ENCODE measurements at regions not wholly inside any gene's neighbourhood (a gene's known extent, or its start where the extent isn't known, plus 50 kb on each side); places are given as distances from the start of the nearest gene placed in this dataset.

GRCh38 chr2:64823794-64824193 is 165.4 kb upstream of the SLC1A4 start:
- Histone ChIP-seq H2AK5ac (ENCODE audit: insufficient read length, low read length) (no peak overlapping the region), H2BK120ac (ENCODE audit: low read depth, low read length, poor library complexity, severe bottlenecking) (no peak overlapping the region), H3K79me2 (ENCODE audit: insufficient read depth, low read length) (no peaks in the 10 kb centered on the region), H4K20me1 (ENCODE audit: control insufficient read depth, insufficient read depth, insufficient read length) (no peaks in the 10 kb centered on the region), H2BK15ac (ENCODE audit: low read depth, low read length) (no peak overlapping the region), H3K23me2 (ENCODE audit: insufficient read length, low read depth, low read length, poor library complexity, severe bottlenecking) (no peaks in the 10 kb centered on the region), H4K8ac (replicated peaks; ENCODE audit: insufficient read length, low read depth, low read length) (no peak overlapping the region), H2BK5ac (ENCODE audit: insufficient read length, low read length) (no peak overlapping the region), H2BK20ac (ENCODE audit: low read depth, low read length, poor library complexity, severe bottlenecking) (no peak overlapping the region), H2AFZ (ENCODE audit: low read length) (no peak overlapping the region), H3K9me3 (ENCODE audit: control insufficient read depth, low read depth, low read length) (no peaks in the 10 kb centered on the region), H3K14ac (ENCODE audit: insufficient read depth, low read length) (no peak overlapping the region), H2BK12ac (ENCODE audit: insufficient read length, low read depth, low read length) (no peak overlapping the region), H3K79me1 (ENCODE audit: insufficient read depth, low read depth, low read length, poor library complexity, severe bottlenecking) (no peaks in the 10 kb centered on the region), H3T11ph (ENCODE audit: low read length) (no peak overlapping the region), H3K4me1 (ENCODE audit: insufficient read depth, low read length) (peaks cover 4% of the 10 kb centered on the region; the same call in 1 of the 2 replicates), H3K56ac (ENCODE audit: insufficient read length, low read depth, low read length) (no peak overlapping the region), H3K27me3 (ENCODE audit: insufficient read depth, low read length) (no peaks in the 10 kb centered on the region), H4K91ac (ENCODE audit: insufficient read length, low read depth, low read length) (no peak overlapping the region), H3K4me2 (ENCODE audit: insufficient read depth, insufficient read length, low read length) (no peak overlapping the region), H4K5ac (ENCODE audit: insufficient read length, low read depth, low read length) (no peak overlapping the region), H3K9ac (ENCODE audit: extremely low read depth, insufficient read length, low read length) (no peak overlapping the region), H3K27ac (ENCODE audit: insufficient read length, low read depth, low read length) (no peak overlapping the region), H3K23ac (ENCODE audit: insufficient read length, low read depth, low read length) (no peak overlapping the region), H3K18ac (ENCODE audit: insufficient read length, low read depth, low read length) (no peak overlapping the region), H3K4ac (ENCODE audit: low read depth, low read length) (no peak overlapping the region)
- no peaks in the 10 kb centered on the region for H3K36me3 Mint-ChIP-seq (ENCODE audit: insufficient read depth in 1 of 3, low read depth in 3 of 3)
- H3K27ac Mint-ChIP-seq: peak overlapping the region in 1 of 3 experiments; percentile 95; a peak in 2 of 7 replicates
- no CpG with 5 or more reads among the region's 5 CpGs for WGBS (ENCODE audit: extremely low coverage, insufficient read length, low lambda C conversion rate)
- peak overlapping the region in 1 of 2 experiments; percentile 56; a peak in 1 of 5 replicates for H3K4me3 Mint-ChIP-seq
- H3K27me3 Mint-ChIP-seq (ENCODE audit: low read depth): peaks cover 17% of the 10 kb centered on the region
- DNase-seq: peak; percentile 85
- H3K4me1 Mint-ChIP-seq: peaks cover 53 to 59% of the 10 kb centered on the region in 2 experiments
- TF ChIP-seq CTCF (conservative IDR thresholded peaks at IDR 0.05): no peak
- peaks cover 0 to 2% of the 10 kb centered on the region in 2 experiments; a peak in 2 of 5 replicates for H3K9me3 Mint-ChIP-seq

Measured in H9 (cell line).